ENCODE measurements at regions not wholly inside any gene's neighbourhood (a gene's known extent, or its start where the extent isn't known, plus 50 kb on each side); places are given as distances from the start of the nearest gene placed in this dataset.

DNA sequence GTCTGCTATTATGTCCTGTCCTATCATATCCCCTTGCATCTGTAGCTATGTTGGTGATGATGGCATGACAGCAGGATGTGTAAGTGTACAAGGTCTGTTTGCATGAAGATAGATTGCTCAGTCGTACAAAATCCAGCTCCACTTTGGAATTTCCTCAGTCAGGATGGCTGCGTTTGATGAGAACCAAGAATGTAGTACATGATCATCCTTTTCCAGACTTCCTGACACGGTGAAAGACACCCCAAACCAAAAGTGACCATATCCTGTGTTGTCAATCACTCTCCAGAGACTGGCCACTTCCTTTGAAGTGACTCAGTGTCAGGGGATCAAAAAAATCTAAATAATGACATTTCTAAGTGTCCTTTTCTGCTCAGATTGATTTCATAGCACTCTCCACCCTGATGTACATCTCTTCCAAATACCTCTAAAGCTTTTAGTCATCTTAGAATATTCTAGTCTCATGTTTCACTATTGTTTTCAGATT, 213.4 kb downstream of the PLK2 start:
- H3K4me2 ChIP-seq (replicated peaks; ENCODE audit: low read depth, low read length, poor library complexity, severe bottlenecking), result no peak overlapping the region

DNA sequence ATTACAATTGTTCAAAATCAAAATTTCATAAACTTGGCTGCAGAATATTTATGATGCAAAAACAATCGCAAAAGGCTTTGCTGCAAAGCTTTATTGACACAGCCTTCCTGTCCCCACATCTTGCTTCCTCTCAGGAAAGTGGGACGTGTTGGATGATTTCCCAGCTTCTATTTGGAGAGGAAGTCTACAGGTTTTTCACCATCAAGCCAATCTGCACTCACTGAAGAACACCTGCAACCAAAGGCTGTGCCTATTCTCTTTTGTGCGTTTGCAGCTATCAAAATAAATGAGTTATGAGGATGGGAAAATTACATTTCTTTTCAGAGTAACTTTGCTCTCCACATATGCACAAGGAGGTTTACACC, 214.4 kb downstream of the PLK2 start:
- POLR2A ChIA-PET, result no interaction called here
- ATAC-seq (ENCODE audit: low read depth) (no peak), DNase-seq (no peak)
- Mint-ChIP-seq H3K9me3 (ENCODE audit: insufficient read depth) (no peaks in the 10 kb centered on the region), H3K27me3 (peaks cover 3% of the 10 kb centered on the region), H3K27ac (no peak overlapping the region), H3K4me3 (no peak overlapping the region), H3K4me1 (no peaks in the 10 kb centered on the region)
- no peaks in the 10 kb centered on the region for H3K4me1 ChIP-seq (ENCODE audit: control insufficient read depth in 2 of 2, insufficient read depth in 2 of 2, low read length in 2 of 2)
- H3K36me3 ChIP-seq (replicated peaks in 1 of 2; ENCODE audit: control extremely low read depth in 1 of 2, control insufficient read depth in 1 of 2, extremely low read depth in 1 of 2, insufficient read depth in 2 of 2, low read length in 1 of 2), result no peaks in the 10 kb centered on the region
- no peak overlapping the region for H3K4me3 ChIP-seq (ENCODE audit: control extremely low read depth in 1 of 5, extremely low read depth in 1 of 5, insufficient read depth in 1 of 5, low read depth in 2 of 5, low read length in 4 of 5)
- no peaks in the 10 kb centered on the region for H3K9me3 ChIP-seq (ENCODE audit: control extremely low read depth in 1 of 3, control insufficient read depth in 2 of 3, insufficient read depth in 1 of 3, low read length in 2 of 3)
- H4K20me1 ChIP-seq (ENCODE audit: control insufficient read depth, insufficient read depth, low read length, poor library complexity, severe bottlenecking), result no peaks in the 10 kb centered on the region
- no peak overlapping the region for H2AFZ ChIP-seq (ENCODE audit: insufficient read depth, low read depth, low read length, poor library complexity, severe bottlenecking)
- TF ChIP-seq CTCF (IDR thresholded peaks at IDR 0.05) (no peak), EZH2 (IDR thresholded peaks at IDR 0.05; ENCODE audit: borderline replicate concordance, insufficient read depth, low read depth, low read length, poor library complexity, severe bottlenecking) (no peak)
- intact Hi-C loops (cut with micrococcal nuclease), result no loop called here
- no peak overlapping the region for H3K9ac ChIP-seq (ENCODE audit: low read length)
- CTCF ChIA-PET, result no interaction called here
- H3K27me3 ChIP-seq (replicated peaks in 1 of 4; ENCODE audit: control extremely low read depth in 1 of 4, control insufficient read depth in 3 of 4, insufficient read depth in 4 of 4, low read length in 3 of 4), result no peaks in the 10 kb centered on the region
- H3K4me2 ChIP-seq (replicated peaks; ENCODE audit: low read depth, low read length, poor library complexity, severe bottlenecking), result no peak overlapping the region
- H3K27ac ChIP-seq (ENCODE audit: low read length in 2 of 2), result no peak overlapping the region
- 0% methylated on average over 1 of the region's 3 CpGs for WGBS (ENCODE audit: insufficient coverage)
- H3K79me2 ChIP-seq (ENCODE audit: control insufficient read depth, insufficient read depth, low read length), result no peaks in the 10 kb centered on the region

More for the DNA sequence above, 213.4 kb downstream of the PLK2 start:
- TF ChIP-seq CTCF (IDR thresholded peaks at IDR 0.05) (no peak), EZH2 (IDR thresholded peaks at IDR 0.05; ENCODE audit: borderline replicate concordance, insufficient read depth, low read depth, low read length, poor library complexity, severe bottlenecking) (no peak)
- H3K36me3 ChIP-seq (replicated peaks in 1 of 2; ENCODE audit: control extremely low read depth in 1 of 2, control insufficient read depth in 1 of 2, extremely low read depth in 1 of 2, insufficient read depth in 2 of 2, low read length in 1 of 2), result no peaks in the 10 kb centered on the region
- intact Hi-C loops (cut with micrococcal nuclease), result no loop called here
- no peak for DNase-seq
- no peaks in the 10 kb centered on the region for H3K4me1 ChIP-seq (ENCODE audit: control insufficient read depth in 2 of 2, insufficient read depth in 2 of 2, low read length in 2 of 2)
- ChIA-PET CTCF (no interaction called here), POLR2A (no interaction called here)
- H4K20me1 ChIP-seq (ENCODE audit: control insufficient read depth, insufficient read depth, low read length, poor library complexity, severe bottlenecking), result no peaks in the 10 kb centered on the region
- Mint-ChIP-seq H3K4me3 (no peak overlapping the region), H3K27me3 (peaks cover 6% of the 10 kb centered on the region), H3K4me1 (no peaks in the 10 kb centered on the region), H3K9me3 (ENCODE audit: insufficient read depth) (no peaks in the 10 kb centered on the region), H3K27ac (no peak overlapping the region)
- 83% methylated on average over 2 of the region's 3 CpGs for WGBS (ENCODE audit: insufficient coverage)
- no peak overlapping the region for H3K4me3 ChIP-seq (ENCODE audit: control extremely low read depth in 1 of 5, extremely low read depth in 1 of 5, insufficient read depth in 1 of 5, low read depth in 2 of 5, low read length in 4 of 5)
- no peaks in the 10 kb centered on the region for H3K9me3 ChIP-seq (ENCODE audit: control extremely low read depth in 1 of 3, control insufficient read depth in 2 of 3, insufficient read depth in 1 of 3, low read length in 2 of 3)
- ATAC-seq (ENCODE audit: low read depth), result no peak
- no peaks in the 10 kb centered on the region for H3K79me2 ChIP-seq (ENCODE audit: control insufficient read depth, insufficient read depth, low read length)
- H3K27me3 ChIP-seq (replicated peaks in 1 of 4; ENCODE audit: control extremely low read depth in 1 of 4, control insufficient read depth in 3 of 4, insufficient read depth in 4 of 4, low read length in 3 of 4), result no peaks in the 10 kb centered on the region
- no peak overlapping the region for H3K27ac ChIP-seq (ENCODE audit: low read length in 2 of 2)
- H2AFZ ChIP-seq (ENCODE audit: insufficient read depth, low read depth, low read length, poor library complexity, severe bottlenecking), result no peak overlapping the region
- H3K9ac ChIP-seq (ENCODE audit: low read length), result no peak overlapping the region
